ENCODE measurements at regions not wholly inside any gene's neighbourhood (a gene's known extent, or its start where the extent isn't known, plus 50 kb on each side); places are given as distances from the start of the nearest gene placed in this dataset.

- no peak overlapping the region for H3K27ac ChIP-seq (ENCODE audit: low read depth, low read length)
- H3K9me3 ChIP-seq (ENCODE audit: control insufficient read depth in 3 of 3, low read length in 3 of 3), result no peaks in the 10 kb centered on the region
- no peak overlapping the region for H3K4me3 ChIP-seq (ENCODE audit: low read length in 3 of 3)
- H3K27me3 ChIP-seq (ENCODE audit: control insufficient read depth in 3 of 3, insufficient read depth in 3 of 3, low read length in 3 of 3), result peaks cover 0 to 3% (median 0%) of the 10 kb centered on the region in 3 donors
- no peaks in the 10 kb centered on the region for H3K36me3 ChIP-seq (ENCODE audit: control insufficient read depth in 3 of 3, insufficient read depth in 3 of 3, low read length in 3 of 3)
- H3K9ac ChIP-seq (ENCODE audit: low read depth in 1 of 3, low read length in 3 of 3), result no peak overlapping the region
- H3K4me1 ChIP-seq (ENCODE audit: control insufficient read depth in 3 of 3, insufficient read depth in 3 of 3, low read length in 3 of 3), result no peaks in the 10 kb centered on the region
Measured at GRCh38 chr5:159559337-159559736, 229.1 kb upstream of the IL12B start.

GRCh38 chr5:159560088-159560487 is 229.8 kb upstream of the IL12B start:
- Histone ChIP-seq H3K36me3 (ENCODE audit: control insufficient read depth in 3 of 3, insufficient read depth in 3 of 3, low read length in 3 of 3) (no peaks in the 10 kb centered on the region), H3K9me3 (ENCODE audit: control insufficient read depth in 3 of 3, low read length in 3 of 3) (no peaks in the 10 kb centered on the region), H3K27ac (ENCODE audit: low read depth, low read length) (no peak overlapping the region), H3K9ac (ENCODE audit: low read depth in 1 of 3, low read length in 3 of 3) (no peak overlapping the region), H3K4me1 (ENCODE audit: control insufficient read depth in 3 of 3, insufficient read depth in 3 of 3, low read length in 3 of 3) (no peaks in the 10 kb centered on the region), H3K4me3 (ENCODE audit: low read length in 3 of 3) (no peak overlapping the region), H3K27me3 (ENCODE audit: control insufficient read depth in 3 of 3, insufficient read depth in 3 of 3, low read length in 3 of 3) (peaks cover 0 to 3% (median 0%) of the 10 kb centered on the region in 3 donors)

GRCh38 chr5:159564031-159564430 is 233.7 kb upstream of the IL12B start:
- no peak overlapping the region for H3K27ac ChIP-seq (ENCODE audit: low read depth, low read length)
- no peaks in the 10 kb centered on the region for H3K36me3 ChIP-seq (ENCODE audit: control insufficient read depth in 3 of 3, insufficient read depth in 3 of 3, low read length in 3 of 3)
- no peaks in the 10 kb centered on the region for H3K4me1 ChIP-seq (ENCODE audit: control insufficient read depth in 3 of 3, insufficient read depth in 3 of 3, low read length in 3 of 3)
- H3K9ac ChIP-seq (ENCODE audit: low read depth in 1 of 3, low read length in 3 of 3), result no peak overlapping the region
- H3K27me3 ChIP-seq (ENCODE audit: control insufficient read depth in 3 of 3, insufficient read depth in 3 of 3, low read length in 3 of 3), result peaks cover 0 to 3% (median 0%) of the 10 kb centered on the region in 3 donors
- H3K4me3 ChIP-seq (ENCODE audit: low read length in 3 of 3), result no peak overlapping the region
- H3K9me3 ChIP-seq (ENCODE audit: control insufficient read depth in 3 of 3, low read length in 3 of 3), result no peaks in the 10 kb centered on the region

- Histone ChIP-seq H3K27me3 (ENCODE audit: control insufficient read depth in 3 of 3, insufficient read depth in 3 of 3, low read length in 3 of 3) (no peaks in the 10 kb centered on the region), H3K36me3 (ENCODE audit: control insufficient read depth in 3 of 3, insufficient read depth in 3 of 3, low read length in 3 of 3) (no peaks in the 10 kb centered on the region), H3K9ac (ENCODE audit: low read depth in 1 of 3, low read length in 3 of 3) (no peak overlapping the region), H3K9me3 (ENCODE audit: control insufficient read depth in 3 of 3, low read length in 3 of 3) (no peaks in the 10 kb centered on the region), H3K27ac (ENCODE audit: low read depth, low read length) (no peak overlapping the region), H3K4me1 (ENCODE audit: control insufficient read depth in 3 of 3, insufficient read depth in 3 of 3, low read length in 3 of 3) (no peaks in the 10 kb centered on the region), H3K4me3 (ENCODE audit: low read length in 3 of 3) (no peak overlapping the region)
Measured at GRCh38 chr5:159566832-159567231, 236.5 kb upstream of the IL12B start.

GRCh38 chr5:159567461-159567860 is 237.2 kb upstream of the IL12B start:
- Histone ChIP-seq H3K4me1 (ENCODE audit: control insufficient read depth in 3 of 3, insufficient read depth in 3 of 3, low read length in 3 of 3) (no peaks in the 10 kb centered on the region), H3K27me3 (ENCODE audit: control insufficient read depth in 3 of 3, insufficient read depth in 3 of 3, low read length in 3 of 3) (no peaks in the 10 kb centered on the region), H3K27ac (ENCODE audit: low read depth, low read length) (no peak overlapping the region), H3K9me3 (ENCODE audit: control insufficient read depth in 3 of 3, low read length in 3 of 3) (no peaks in the 10 kb centered on the region), H3K36me3 (ENCODE audit: control insufficient read depth in 3 of 3, insufficient read depth in 3 of 3, low read length in 3 of 3) (no peaks in the 10 kb centered on the region), H3K4me3 (ENCODE audit: low read length in 3 of 3) (no peak overlapping the region), H3K9ac (ENCODE audit: low read depth in 1 of 3, low read length in 3 of 3) (no peak overlapping the region)

- Histone ChIP-seq H3K4me1 (ENCODE audit: control insufficient read depth in 3 of 3, insufficient read depth in 3 of 3, low read length in 3 of 3) (no peaks in the 10 kb centered on the region), H3K4me3 (ENCODE audit: low read length in 3 of 3) (no peak overlapping the region), H3K9ac (ENCODE audit: low read depth in 1 of 3, low read length in 3 of 3) (no peak overlapping the region), H3K27ac (ENCODE audit: low read depth, low read length) (no peak overlapping the region), H3K36me3 (ENCODE audit: control insufficient read depth in 3 of 3, insufficient read depth in 3 of 3, low read length in 3 of 3) (no peaks in the 10 kb centered on the region), H3K9me3 (ENCODE audit: control insufficient read depth in 3 of 3, low read length in 3 of 3) (no peaks in the 10 kb centered on the region), H3K27me3 (ENCODE audit: control insufficient read depth in 3 of 3, insufficient read depth in 3 of 3, low read length in 3 of 3) (no peaks in the 10 kb centered on the region)
Measured at GRCh38 chr5:159571501-159572244, 241.4 kb upstream of the IL12B start.

GRCh38 chr5:159576902-159577301 is 246.6 kb upstream of the IL12B start:
- Histone ChIP-seq H3K4me3 (ENCODE audit: low read length in 3 of 3) (no peak overlapping the region), H3K27ac (ENCODE audit: low read depth, low read length) (no peak overlapping the region), H3K9ac (ENCODE audit: low read depth in 1 of 3, low read length in 3 of 3) (no peak overlapping the region), H3K9me3 (ENCODE audit: control insufficient read depth in 3 of 3, low read length in 3 of 3) (no peaks in the 10 kb centered on the region), H3K27me3 (ENCODE audit: control insufficient read depth in 3 of 3, insufficient read depth in 3 of 3, low read length in 3 of 3) (no peaks in the 10 kb centered on the region), H3K4me1 (ENCODE audit: control insufficient read depth in 3 of 3, insufficient read depth in 3 of 3, low read length in 3 of 3) (no peaks in the 10 kb centered on the region), H3K36me3 (ENCODE audit: control insufficient read depth in 3 of 3, insufficient read depth in 3 of 3, low read length in 3 of 3) (no peaks in the 10 kb centered on the region)

- Histone ChIP-seq H3K27ac (ENCODE audit: low read depth, low read length) (no peak overlapping the region), H3K4me3 (ENCODE audit: low read length in 3 of 3) (no peak overlapping the region), H3K9ac (ENCODE audit: low read depth in 1 of 3, low read length in 3 of 3) (no peak overlapping the region), H3K4me1 (ENCODE audit: control insufficient read depth in 3 of 3, insufficient read depth in 3 of 3, low read length in 3 of 3) (no peaks in the 10 kb centered on the region), H3K9me3 (ENCODE audit: control insufficient read depth in 3 of 3, low read length in 3 of 3) (peaks cover 0 to 2% (median 0%) of the 10 kb centered on the region in 3 donors), H3K36me3 (ENCODE audit: control insufficient read depth in 3 of 3, insufficient read depth in 3 of 3, low read length in 3 of 3) (no peaks in the 10 kb centered on the region), H3K27me3 (ENCODE audit: control insufficient read depth in 3 of 3, insufficient read depth in 3 of 3, low read length in 3 of 3) (no peaks in the 10 kb centered on the region)
Measured at GRCh38 chr5:159581502-159582249, 251.4 kb upstream of the IL12B start.

- Histone ChIP-seq H3K27me3 (ENCODE audit: control insufficient read depth in 3 of 3, insufficient read depth in 3 of 3, low read length in 3 of 3) (no peaks in the 10 kb centered on the region), H3K36me3 (ENCODE audit: control insufficient read depth in 3 of 3, insufficient read depth in 3 of 3, low read length in 3 of 3) (no peaks in the 10 kb centered on the region), H3K9me3 (ENCODE audit: control insufficient read depth in 3 of 3, low read length in 3 of 3) (peaks cover 0 to 2% (median 0%) of the 10 kb centered on the region in 3 donors), H3K4me3 (ENCODE audit: low read length in 3 of 3) (no peak overlapping the region), H3K27ac (ENCODE audit: low read depth, low read length) (no peak overlapping the region), H3K4me1 (ENCODE audit: control insufficient read depth in 3 of 3, insufficient read depth in 3 of 3, low read length in 3 of 3) (no peaks in the 10 kb centered on the region), H3K9ac (ENCODE audit: low read depth in 1 of 3, low read length in 3 of 3) (no peak overlapping the region)
Measured at GRCh38 chr5:159582756-159583541, 252.7 kb upstream of the IL12B start.

GRCh38 chr5:159586921-159587320 is 256.6 kb upstream of the IL12B start:
- H3K9ac ChIP-seq (ENCODE audit: low read depth in 1 of 3, low read length in 3 of 3), result no peak overlapping the region
- no peak overlapping the region for H3K27ac ChIP-seq (ENCODE audit: low read depth, low read length)
- peaks cover 0 to 2% (median 0%) of the 10 kb centered on the region in 3 donors for H3K9me3 ChIP-seq (ENCODE audit: control insufficient read depth in 3 of 3, low read length in 3 of 3)
- H3K27me3 ChIP-seq (ENCODE audit: control insufficient read depth in 3 of 3, insufficient read depth in 3 of 3, low read length in 3 of 3), result no peaks in the 10 kb centered on the region
- H3K4me1 ChIP-seq (ENCODE audit: control insufficient read depth in 3 of 3, insufficient read depth in 3 of 3, low read length in 3 of 3), result no peaks in the 10 kb centered on the region
- H3K36me3 ChIP-seq (ENCODE audit: control insufficient read depth in 3 of 3, insufficient read depth in 3 of 3, low read length in 3 of 3), result no peaks in the 10 kb centered on the region
- no peak overlapping the region for H3K4me3 ChIP-seq (ENCODE audit: low read length in 3 of 3)

All from skeletal muscle tissue (tissue), 3 donors.